GM12878 (cell line): ENCODE measurements at regions not wholly inside any gene's neighbourhood (a gene's known extent, or its start where the extent isn't known, plus 50 kb on each side); places are given as distances from the start of the nearest gene placed in this dataset.

Experiments
- ATAC-seq: fragments of 200-7000 bp; cut with Tn5 transposase; 3 replicates; pipeline ENCODE4 v1.9.1; 2020; ENCODE audit warnings: mild to moderate bottlenecking, moderate library complexity
- BruUV-seq: library from RNA; stranded (reverse); fragments of 400-500 nt; replicated peaks from 2 replicates; lab custom pipeline; 2021; lab: Mats Ljungman, UMichigan
- CTCF ChIA-PET: fragments of 300-600 bp; sonication (Branson Sonifier 250); formaldehyde crosslinking; extraction: SDS; loops from one replicate; lab custom pipeline; 2021; ENCODE audit warnings: inconsistent platforms; lab: Yijun Ruan, JAX
- POLR2A ChIA-PET: fragments of 350-600 bp; formaldehyde crosslinking; extraction: SDS; loops from one replicate; lab custom pipeline; 2021; ENCODE audit warnings: inconsistent platforms; lab: Charles Lee
- RAD21 ChIA-PET: fragments of 300-600 bp; sonication (Branson Sonifier 250); formaldehyde crosslinking; loops from one replicate; lab custom pipeline; 2023; ENCODE audit warnings: antibody characterized with exemption; ENCODE audit not compliant: unreplicated experiment; lab: Charles Lee
- SMC1A ChIA-PET: fragments of 300-600 bp; sonication (Branson Sonifier 250); formaldehyde crosslinking; loops from one replicate; lab custom pipeline; 2023; ENCODE audit not compliant: unreplicated experiment, uncharacterized antibody; lab: Charles Lee
- DNase-seq: peaks from one replicate; pipeline ENCODE4 v3.0.0-alpha.2; 2011; ENCODE audit warnings: low read depth, low spot score
- FAIRE-seq: peaks from 3 replicates; lab custom pipeline; 2011; peaks lifted over from hg19 to GRCh38; lab: Jason Lieb, UNC
- H2AFZ ChIP-seq: 2 replicates; pipeline ENCODE4 v1.6.0; 2011; ENCODE audit warnings: low read depth, low read length, control low read depth; ENCODE audit not compliant: control insufficient read depth
- H3K27ac ChIP-seq: 2 replicates; pipeline ENCODE4 v1.5.1; 2011; ENCODE audit warnings: control low read depth; ENCODE audit not compliant: control insufficient read depth, insufficient read depth
- H3K27me3 ChIP-seq, 2 experiments: replicated peaks in 1 of 2; 2 replicates each; pipeline versions ENCODE4 v1.6.0 to v1.6.1; 2011; ENCODE audit warnings: low read length in 1 of 2; ENCODE audit not compliant: control insufficient read depth in 2 of 2, insufficient read depth in 2 of 2
- H3K36me3 ChIP-seq, 2 experiments: 2 replicates each; pipeline ENCODE4 v1.5.1; 2011; ENCODE audit warnings: low read length in 1 of 2; ENCODE audit not compliant: control insufficient read depth in 2 of 2, insufficient read depth in 2 of 2
- H3K4me1 ChIP-seq: 2 replicates; pipeline ENCODE4 v1.6.1; 2011; ENCODE audit warnings: mild to moderate bottlenecking, low read length, moderate library complexity, mixed read lengths; ENCODE audit not compliant: control insufficient read depth, insufficient read depth
- H3K4me2 ChIP-seq: 2 replicates; pipeline ENCODE4 v1.6.0; 2011; ENCODE audit warnings: control low read depth; ENCODE audit not compliant: control insufficient read depth, insufficient read depth
- H3K4me3 ChIP-seq: fragments of 200-600 bp; sonication (generic); 2 replicates; pipeline ENCODE4 v1.5.1; 2016
- H3K79me2 ChIP-seq: 2 replicates; pipeline ENCODE4 v1.6.0; 2011; ENCODE audit warnings: low read length; ENCODE audit not compliant: control insufficient read depth, insufficient read depth
- H3K9ac ChIP-seq: 2 replicates; pipeline ENCODE4 v1.8.0; 2011; ENCODE audit warnings: low read length, control low read depth, mixed read lengths; ENCODE audit not compliant: control insufficient read depth, insufficient read depth
- H3K9me3 ChIP-seq: replicated peaks from 3 replicates; pipeline ENCODE4 v1.5.1; 2011; ENCODE audit warnings: mild to moderate bottlenecking, low read length; ENCODE audit not compliant: control insufficient read depth, insufficient read depth
- H4K20me1 ChIP-seq: 2 replicates; pipeline ENCODE4 v1.6.0; 2011; ENCODE audit not compliant: control insufficient read depth, insufficient read depth
- FOS ChIP-seq: IDR thresholded peaks from 3 replicates; pipeline ENCODE4 v1.6.1; 2011; ENCODE audit warnings: borderline replicate concordance; ENCODE audit not compliant: insufficient read length; ENCODE audit errors: extremely low read depth
- FOXM1 ChIP-seq: IDR thresholded peaks from 2 replicates; pipeline ENCODE4 v1.6.1; 2012; ENCODE audit warnings: low read depth, mild to moderate bottlenecking, inconsistent platforms, low read length, moderate library complexity
- NBN ChIP-seq: fragments of 450-650 bp; IDR thresholded peaks from 2 replicates; pipeline ENCODE4 v1.6.1; 2016
- NFXL1 ChIP-seq: fragments of 450-650 bp; IDR thresholded peaks from 2 replicates; pipeline ENCODE4 v1.6.1; 2017; ENCODE audit warnings: antibody characterized with exemption, mild to moderate bottlenecking, borderline replicate concordance
- NFYB ChIP-seq: IDR thresholded peaks from 2 replicates; pipeline ENCODE4 v1.6.1; 2011; ENCODE audit warnings: low read depth, mild to moderate bottlenecking, low read length, improper control_type of control experiment, moderate library complexity; ENCODE audit not compliant: insufficient read depth
- PAX5 ChIP-seq: IDR thresholded peaks from 2 replicates; pipeline ENCODE4 v1.6.1; 2011; ENCODE audit warnings: low read depth, low read length, borderline replicate concordance
- SMAD1 ChIP-seq: fragments of 450-650 bp; IDR thresholded peaks from 2 replicates; pipeline ENCODE4 v1.6.1; 2018; ENCODE audit warnings: mild to moderate bottlenecking, low read depth; ENCODE audit not compliant: partially characterized antibody
- SUZ12 ChIP-seq: fragments of 200-600 bp; sonication (generic); IDR thresholded peaks from one replicate; pipeline ENCODE4 v1.6.1; 2018; ENCODE audit warnings: antibody characterized with exemption, mild to moderate bottlenecking; ENCODE audit not compliant: unreplicated experiment
- TAF1 ChIP-seq: IDR thresholded peaks from 2 replicates; pipeline ENCODE4 v1.6.1; 2011; ENCODE audit warnings: mild to moderate bottlenecking, low read depth, low read length, borderline replicate concordance
- WRNIP1 ChIP-seq: IDR thresholded peaks from 2 replicates; pipeline ENCODE4 v1.6.1; 2011; ENCODE audit warnings: low read depth, low read length, improper control_type of control experiment, borderline replicate concordance
- ZNF622 ChIP-seq: fragments of 450-650 bp; IDR thresholded peaks from 2 replicates; pipeline ENCODE4 v1.6.1; 2017; ENCODE audit warnings: mild to moderate bottlenecking, inconsistent platforms
- in situ Hi-C: fragments of 300-500 bp; cut with MboI; formaldehyde crosslinking; loops from 9 replicates; pipeline ENCODE4 v1.14.3; 2018; ENCODE audit warnings: mixed read lengths
- intact Hi-C: fragments of 100-400 bp; cut with micrococcal nuclease; formaldehyde crosslinking; loops from one replicate; pipeline ENCODE4 v1.14.2; 2022; ENCODE audit not compliant: unreplicated experiment
- TF ChIP-seq, protein P1 (sequence below): fragments of 450-650 bp; IDR thresholded peaks from 2 replicates; pipeline ENCODE4 v1.6.1; 2017; ENCODE audit warnings: mild to moderate bottlenecking
- TF ChIP-seq, protein P2 (sequence below): IDR thresholded peaks from 2 replicates; pipeline ENCODE4 v1.6.1; 2011; ENCODE audit warnings: mild to moderate bottlenecking, low read depth, low read length, moderate library complexity; ENCODE audit not compliant: insufficient replicate concordance
- TF ChIP-seq, protein P3 (sequence below): fragments of 450-650 bp; IDR thresholded peaks from 2 replicates; pipeline ENCODE4 v1.6.1; 2017; ENCODE audit warnings: mild to moderate bottlenecking, low read depth, inconsistent platforms; ENCODE audit not compliant: poor library complexity, severe bottlenecking
- TF ChIP-seq, protein P4 (sequence below): IDR thresholded peaks from 2 replicates; pipeline ENCODE4 v1.6.1; 2012; ENCODE audit warnings: low read depth, low read length, improper control_type of control experiment
- TF ChIP-seq, protein P5 (sequence below): fragments of 450-650 bp; formaldehyde crosslinking; IDR thresholded peaks from 2 replicates; pipeline ENCODE4 v1.4.0; 2020; ENCODE audit warnings: mild to moderate bottlenecking, moderate library complexity

DNA sequence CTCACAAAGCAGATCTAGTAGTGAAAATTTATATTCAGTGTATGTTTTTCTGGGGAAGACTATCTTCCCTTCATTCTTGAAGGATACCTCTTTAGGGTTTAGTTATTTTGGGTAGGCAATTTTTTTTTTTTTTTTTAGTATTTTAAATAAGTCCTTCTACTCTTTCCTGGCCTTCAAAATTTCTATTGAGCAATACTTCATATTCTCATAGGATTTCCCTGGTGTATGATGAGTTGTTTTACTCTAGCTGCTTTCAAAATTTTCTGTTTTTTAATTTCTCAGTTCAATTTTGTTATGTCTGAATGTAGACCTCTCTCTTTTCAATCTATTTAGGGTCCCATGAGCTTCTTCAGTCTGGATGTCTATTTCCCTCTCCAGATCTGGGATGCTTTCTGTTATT is 74.3 kb upstream of the PLSCR4 start:
- TF ChIP-seq, protein P1, sequence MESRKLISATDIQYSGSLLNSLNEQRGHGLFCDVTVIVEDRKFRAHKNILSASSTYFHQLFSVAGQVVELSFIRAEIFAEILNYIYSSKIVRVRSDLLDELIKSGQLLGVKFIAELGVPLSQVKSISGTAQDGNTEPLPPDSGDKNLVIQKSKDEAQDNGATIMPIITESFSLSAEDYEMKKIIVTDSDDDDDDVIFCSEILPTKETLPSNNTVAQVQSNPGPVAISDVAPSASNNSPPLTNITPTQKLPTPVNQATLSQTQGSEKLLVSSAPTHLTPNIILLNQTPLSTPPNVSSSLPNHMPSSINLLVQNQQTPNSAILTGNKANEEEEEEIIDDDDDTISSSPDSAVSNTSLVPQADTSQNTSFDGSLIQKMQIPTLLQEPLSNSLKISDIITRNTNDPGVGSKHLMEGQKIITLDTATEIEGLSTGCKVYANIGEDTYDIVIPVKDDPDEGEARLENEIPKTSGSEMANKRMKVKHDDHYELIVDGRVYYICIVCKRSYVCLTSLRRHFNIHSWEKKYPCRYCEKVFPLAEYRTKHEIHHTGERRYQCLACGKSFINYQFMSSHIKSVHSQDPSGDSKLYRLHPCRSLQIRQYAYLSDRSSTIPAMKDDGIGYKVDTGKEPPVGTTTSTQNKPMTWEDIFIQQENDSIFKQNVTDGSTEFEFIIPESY: no peak
- TF ChIP-seq ZNF622 (no peak), WRNIP1 (no peak), NFYB (no peak), NFXL1 (no peak), FOS (no peak), TAF1 (no peak), NBN (no peak), SMAD1 (no peak), FOXM1 (no peak), SUZ12 (no peak), PAX5 (no peak)
- TF ChIP-seq, protein P2, sequence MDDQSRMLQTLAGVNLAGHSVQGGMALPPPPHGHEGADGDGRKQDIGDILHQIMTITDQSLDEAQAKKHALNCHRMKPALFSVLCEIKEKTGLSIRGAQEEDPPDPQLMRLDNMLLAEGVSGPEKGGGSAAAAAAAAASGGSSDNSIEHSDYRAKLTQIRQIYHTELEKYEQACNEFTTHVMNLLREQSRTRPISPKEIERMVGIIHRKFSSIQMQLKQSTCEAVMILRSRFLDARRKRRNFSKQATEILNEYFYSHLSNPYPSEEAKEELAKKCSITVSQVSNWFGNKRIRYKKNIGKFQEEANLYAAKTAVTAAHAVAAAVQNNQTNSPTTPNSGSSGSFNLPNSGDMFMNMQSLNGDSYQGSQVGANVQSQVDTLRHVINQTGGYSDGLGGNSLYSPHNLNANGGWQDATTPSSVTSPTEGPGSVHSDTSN: no peak
- TF ChIP-seq, protein P3, sequence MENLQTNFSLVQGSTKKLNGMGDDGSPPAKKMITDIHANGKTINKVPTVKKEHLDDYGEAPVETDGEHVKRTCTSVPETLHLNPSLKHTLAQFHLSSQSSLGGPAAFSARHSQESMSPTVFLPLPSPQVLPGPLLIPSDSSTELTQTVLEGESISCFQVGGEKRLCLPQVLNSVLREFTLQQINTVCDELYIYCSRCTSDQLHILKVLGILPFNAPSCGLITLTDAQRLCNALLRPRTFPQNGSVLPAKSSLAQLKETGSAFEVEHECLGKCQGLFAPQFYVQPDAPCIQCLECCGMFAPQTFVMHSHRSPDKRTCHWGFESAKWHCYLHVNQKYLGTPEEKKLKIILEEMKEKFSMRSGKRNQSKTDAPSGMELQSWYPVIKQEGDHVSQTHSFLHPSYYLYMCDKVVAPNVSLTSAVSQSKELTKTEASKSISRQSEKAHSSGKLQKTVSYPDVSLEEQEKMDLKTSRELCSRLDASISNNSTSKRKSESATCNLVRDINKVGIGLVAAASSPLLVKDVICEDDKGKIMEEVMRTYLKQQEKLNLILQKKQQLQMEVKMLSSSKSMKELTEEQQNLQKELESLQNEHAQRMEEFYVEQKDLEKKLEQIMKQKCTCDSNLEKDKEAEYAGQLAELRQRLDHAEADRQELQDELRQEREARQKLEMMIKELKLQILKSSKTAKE: no peak
- TF ChIP-seq, protein P4, sequence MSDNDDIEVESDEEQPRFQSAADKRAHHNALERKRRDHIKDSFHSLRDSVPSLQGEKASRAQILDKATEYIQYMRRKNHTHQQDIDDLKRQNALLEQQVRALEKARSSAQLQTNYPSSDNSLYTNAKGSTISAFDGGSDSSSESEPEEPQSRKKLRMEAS: no peak
- TF ChIP-seq, protein P5, sequence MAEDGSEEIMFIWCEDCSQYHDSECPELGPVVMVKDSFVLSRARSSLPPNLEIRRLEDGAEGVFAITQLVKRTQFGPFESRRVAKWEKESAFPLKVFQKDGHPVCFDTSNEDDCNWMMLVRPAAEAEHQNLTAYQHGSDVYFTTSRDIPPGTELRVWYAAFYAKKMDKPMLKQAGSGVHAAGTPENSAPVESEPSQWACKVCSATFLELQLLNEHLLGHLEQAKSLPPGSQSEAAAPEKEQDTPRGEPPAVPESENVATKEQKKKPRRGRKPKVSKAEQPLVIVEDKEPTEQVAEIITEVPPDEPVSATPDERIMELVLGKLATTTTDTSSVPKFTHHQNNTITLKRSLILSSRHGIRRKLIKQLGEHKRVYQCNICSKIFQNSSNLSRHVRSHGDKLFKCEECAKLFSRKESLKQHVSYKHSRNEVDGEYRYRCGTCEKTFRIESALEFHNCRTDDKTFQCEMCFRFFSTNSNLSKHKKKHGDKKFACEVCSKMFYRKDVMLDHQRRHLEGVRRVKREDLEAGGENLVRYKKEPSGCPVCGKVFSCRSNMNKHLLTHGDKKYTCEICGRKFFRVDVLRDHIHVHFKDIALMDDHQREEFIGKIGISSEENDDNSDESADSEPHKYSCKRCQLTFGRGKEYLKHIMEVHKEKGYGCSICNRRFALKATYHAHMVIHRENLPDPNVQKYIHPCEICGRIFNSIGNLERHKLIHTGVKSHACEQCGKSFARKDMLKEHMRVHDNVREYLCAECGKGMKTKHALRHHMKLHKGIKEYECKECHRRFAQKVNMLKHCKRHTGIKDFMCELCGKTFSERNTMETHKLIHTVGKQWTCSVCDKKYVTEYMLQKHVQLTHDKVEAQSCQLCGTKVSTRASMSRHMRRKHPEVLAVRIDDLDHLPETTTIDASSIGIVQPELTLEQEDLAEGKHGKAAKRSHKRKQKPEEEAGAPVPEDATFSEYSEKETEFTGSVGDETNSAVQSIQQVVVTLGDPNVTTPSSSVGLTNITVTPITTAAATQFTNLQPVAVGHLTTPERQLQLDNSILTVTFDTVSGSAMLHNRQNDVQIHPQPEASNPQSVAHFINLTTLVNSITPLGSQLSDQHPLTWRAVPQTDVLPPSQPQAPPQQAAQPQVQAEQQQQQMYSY (CRISPR knock-in tag): no peak
- ChIA-PET RAD21 (no interaction called here), SMC1A (no interaction called here), CTCF (no interaction called here), POLR2A (no interaction called here)
- Histone ChIP-seq H3K9me3 (no peaks in the 10 kb centered on the region), H3K36me3 (no peaks in the 10 kb centered on the region), H2AFZ (no peak overlapping the region), H3K4me3 (no peak overlapping the region), H4K20me1 (no peaks in the 10 kb centered on the region), H3K27me3 (no peaks in the 10 kb centered on the region), H3K27ac (no peak overlapping the region), H3K4me2 (no peak overlapping the region), H3K79me2 (no peaks in the 10 kb centered on the region), H3K9ac (no peak overlapping the region), H3K4me1 (no peaks in the 10 kb centered on the region)
- ATAC-seq: no peak
- in situ Hi-C loops: no loop called here
- DNase-seq: no peak
- BruUV-seq: no TSS peak
- FAIRE-seq: no peak
- intact Hi-C loops: loop anchor here (5.0 kb wide), 1 partner anchor 108 kb away; no protein-coding TSS in a partner anchor
